A673 (cell line): ENCODE measurements at regions not wholly inside any gene's neighbourhood (a gene's known extent, or its start where the extent isn't known, plus 50 kb on each side); places are given as distances from the start of the nearest gene placed in this dataset.

Experiments used
- BruUV-seq: library from RNA; stranded (reverse); fragments of 400-500 nt; replicated peaks from 2 replicates; lab custom pipeline; 2021; lab: Mats Ljungman, UMichigan
- CTCF ChIA-PET: fragments of 300-600 bp; sonication (Branson Sonifier 250); formaldehyde crosslinking; loops from one replicate; lab custom pipeline; 2022; ENCODE audit warnings: antibody characterized with exemption; lab: Charles Lee
- POLR2A ChIA-PET: fragments of 300-600 bp; sonication (Branson Sonifier 250); formaldehyde crosslinking; loops from one replicate; lab custom pipeline; 2022; ENCODE audit warnings: antibody characterized with exemption; ENCODE audit not compliant: low non-redundant PET; lab: Charles Lee
- DNase-seq: peaks from one replicate; pipeline ENCODE4 v3.0.0-alpha.2; 2015; ENCODE audit warnings: low spot score
- H3K27ac ChIP-seq: fragments of 200-600 bp; sonication (generic); 2 replicates; pipeline ENCODE4 v1.5.1; 2016; ENCODE audit warnings: mixed run types, low read depth, mild to moderate bottlenecking, mixed read lengths, antibody characterized with exemption, low read length; ENCODE audit not compliant: poor library complexity, severe bottlenecking
- H3K27me3 ChIP-seq: fragments of 200-600 bp; sonication (generic); replicated peaks from 2 replicates; pipeline ENCODE4 v1.6.1; 2017; ENCODE audit warnings: mixed run types, low read depth, mild to moderate bottlenecking, mixed read lengths, antibody characterized with exemption, low read length; ENCODE audit not compliant: insufficient read depth, poor library complexity
- H3K36me3 ChIP-seq: fragments of 200-600 bp; sonication (generic); 2 replicates; pipeline ENCODE4 v1.6.1; 2016; ENCODE audit warnings: mixed run types, mild to moderate bottlenecking, mixed read lengths, antibody characterized with exemption, low read length; ENCODE audit not compliant: insufficient read depth, poor library complexity, severe bottlenecking
- H3K4me1 ChIP-seq: fragments of 200-600 bp; sonication (generic); 2 replicates; pipeline ENCODE4 v1.6.1; 2017; ENCODE audit warnings: mixed run types, mild to moderate bottlenecking, mixed read lengths, antibody characterized with exemption, low read length; ENCODE audit not compliant: insufficient read depth, poor library complexity, severe bottlenecking
- H3K4me3 ChIP-seq: fragments of 200-600 bp; sonication (generic); 2 replicates; pipeline ENCODE4 v1.5.1; 2016; ENCODE audit warnings: low read depth, mixed run types, mild to moderate bottlenecking, mixed read lengths, low read length; ENCODE audit not compliant: poor library complexity, severe bottlenecking
- H3K9me3 ChIP-seq: fragments of 200-600 bp; sonication (generic); 2 replicates; pipeline ENCODE4 v1.6.1; 2016; ENCODE audit warnings: mixed run types, low read depth, mild to moderate bottlenecking, mixed read lengths, antibody characterized with exemption, low read length; ENCODE audit not compliant: poor library complexity, severe bottlenecking
- CTCF ChIP-seq: fragments of 300-800, 200-600 bp; sonication (generic); conservative IDR thresholded peaks from 2 replicates; pipeline ENCODE4 v1.5.1; 2017; ENCODE audit warnings: low read depth, mild to moderate bottlenecking, antibody characterized with exemption, low read length, moderate library complexity, mixed read lengths
- EZH2 ChIP-seq: fragments of 200-600 bp; sonication (generic); IDR thresholded peaks from 2 replicates; pipeline ENCODE4 v1.6.1; 2017; ENCODE audit warnings: borderline replicate concordance, low read depth, mild to moderate bottlenecking, mixed read lengths, antibody characterized with exemption, low read length; ENCODE audit not compliant: poor library complexity, severe bottlenecking
- intact Hi-C: fragments of 100-400 bp; cut with micrococcal nuclease; formaldehyde crosslinking; loops from one replicate; pipeline ENCODE4 v1.10.0; 2022; ENCODE audit not compliant: unreplicated experiment

GRCh38 chr3:193843474-193844301, 250.7 kb downstream of the OPA1 start:
- Histone ChIP-seq H3K27ac (no peak overlapping the region), H3K4me3 (no peak overlapping the region), H3K4me1 (peaks cover 5% of the 10 kb centered on the region), H3K36me3 (no peaks in the 10 kb centered on the region), H3K27me3 (no peaks in the 10 kb centered on the region), H3K9me3 (no peaks in the 10 kb centered on the region)
- ChIA-PET CTCF (no interaction called here), POLR2A (interaction anchor here (0.5 kb wide), 2 partner anchors 54 to 287 kb away, joined by 3 to 14 read pairs; no protein-coding TSS in a partner anchor)
- no TSS peak for BruUV-seq
- no peak for DNase-seq
- TF ChIP-seq CTCF: no peak
- no peak for TF ChIP-seq EZH2
- intact Hi-C loops: no loop called here

- DNase-seq: no peak
- no peak overlapping the region for H3K27ac ChIP-seq
- no peaks in the 10 kb centered on the region for H3K9me3 ChIP-seq
- no peaks in the 10 kb centered on the region for H3K36me3 ChIP-seq
- peaks cover 5% of the 10 kb centered on the region for H3K4me1 ChIP-seq
- TF ChIP-seq EZH2 (no peak), CTCF (no peak)
- H3K27me3 ChIP-seq: no peaks in the 10 kb centered on the region
- intact Hi-C loops: no loop called here
- no TSS peak for BruUV-seq
- CTCF ChIA-PET: no interaction called here
- POLR2A ChIA-PET: interaction anchor here (0.5 kb wide), 1 partner anchor 53 kb away, joined by 14 read pairs; no protein-coding TSS in a partner anchor
- H3K4me3 ChIP-seq: no peak overlapping the region
These were observed 251.5 kb downstream of the OPA1 start for GRCh38 chr3:193844472-193844871.

GRCh38 chr3:193845144-193845543, 252.1 kb downstream of the OPA1 start:
- BruUV-seq: no TSS peak
- CTCF ChIA-PET: no interaction called here

More at GRCh38 chr3:193845144-193845543, 252.1 kb downstream of the OPA1 start:
- H3K36me3 ChIP-seq: no peaks in the 10 kb centered on the region
- POLR2A ChIA-PET: no interaction called here
- H3K4me1 ChIP-seq: peaks cover 5% of the 10 kb centered on the region
- TF ChIP-seq EZH2 (no peak), CTCF (no peak)
- H3K27me3 ChIP-seq: no peaks in the 10 kb centered on the region
- H3K4me3 ChIP-seq: no peak overlapping the region
- no peaks in the 10 kb centered on the region for H3K9me3 ChIP-seq
- intact Hi-C loops: no loop called here
- no peak for DNase-seq
- no peak overlapping the region for H3K27ac ChIP-seq
